CD14-positive monocyte (primary cell): ENCODE measurements at regions not wholly inside any gene's neighbourhood (a gene's known extent, or its start where the extent isn't known, plus 50 kb on each side); places are given as distances from the start of the nearest gene placed in this dataset.

Source experiments
- DNase-seq, 3 donors: peaks; one replicate each; pipeline ENCODE4 v3.0.0-alpha.2; 2011 to 2022
- H2AFZ ChIP-seq: 2 replicates; pipeline ENCODE4 v1.6.0; 2012; ENCODE audit warnings: mild to moderate bottlenecking, low read depth, low read length, inconsistent platforms; ENCODE audit not compliant: insufficient read depth, poor library complexity, severe bottlenecking
- H3K27ac ChIP-seq, 2 donors: 1 replicate in 1 of 2; 2 replicates in 1 of 2; pipeline ENCODE4 v1.5.1; 2012 to 2013; ENCODE audit warnings: low read length in 2 of 2, control low read depth in 1 of 2, inconsistent platforms in 1 of 2, low read depth in 1 of 2, mild to moderate bottlenecking in 1 of 2
- H3K27me3 ChIP-seq, 2 donors: one replicate each; pipeline versions ENCODE4 v1.6.0 to v1.6.1; 2011 to 2013; ENCODE audit warnings: low read length in 2 of 2; ENCODE audit not compliant: control insufficient read depth in 2 of 2, insufficient read depth in 2 of 2
- H3K36me3 ChIP-seq, 2 donors: replicated peaks in 1 of 2; 1 replicate in 1 of 2; 2 replicates in 1 of 2; pipeline versions ENCODE4 v1.5.1 to v1.6.1; 2012 to 2013; ENCODE audit warnings: low read length in 2 of 2, control low read depth in 1 of 2, inconsistent platforms in 1 of 2, mild to moderate bottlenecking in 1 of 2; ENCODE audit not compliant: insufficient read depth in 2 of 2, control insufficient read depth in 1 of 2
- H3K4me1 ChIP-seq, 2 donors: 1 replicate in 1 of 2; 2 replicates in 1 of 2; pipeline versions ENCODE4 v1.5.1 to v1.6.1; 2012 to 2013; ENCODE audit warnings: low read length in 2 of 2, control low read depth in 1 of 2, inconsistent platforms in 1 of 2, mild to moderate bottlenecking in 1 of 2, moderate library complexity in 1 of 2; ENCODE audit not compliant: insufficient read depth in 2 of 2, control insufficient read depth in 1 of 2
- H3K4me2 ChIP-seq: replicated peaks from 2 replicates; pipeline ENCODE3; 2012; ENCODE audit warnings: low read length, moderate library complexity, mild to moderate bottlenecking; ENCODE audit not compliant: poor library complexity, severe bottlenecking; ENCODE audit errors: extremely low read depth
- H3K4me3 ChIP-seq, 3 experiments: fragments of 200-600 bp in 1 of 3; sonication (generic) in 1 of 3; replicated peaks in 1 of 3; 1 replicate in 2 of 3; 2 replicates in 1 of 3; pipeline ENCODE4 v1.5.1; 2011 to 2013; ENCODE audit warnings: low read length in 3 of 3, mild to moderate bottlenecking in 3 of 3, control low read depth in 2 of 3, low read depth in 2 of 3, inconsistent platforms in 1 of 3, moderate library complexity in 1 of 3
- H3K79me2 ChIP-seq: 2 replicates; pipeline ENCODE4 v1.6.0; 2012; ENCODE audit warnings: mild to moderate bottlenecking, control low read depth, inconsistent platforms, low read length, moderate library complexity; ENCODE audit not compliant: insufficient read depth
- H3K9ac ChIP-seq: 2 replicates; pipeline ENCODE4 v1.6.0; 2017; ENCODE audit warnings: low read length, mild to moderate bottlenecking; ENCODE audit not compliant: insufficient read depth, poor library complexity, severe bottlenecking
- H3K9me3 ChIP-seq, 2 donors: replicated peaks in 1 of 2; 1 replicate in 1 of 2; 2 replicates in 1 of 2; pipeline versions ENCODE4 v1.5.1 to v1.6.1; 2012 to 2013; ENCODE audit warnings: low read length in 2 of 2, control low read depth in 1 of 2; ENCODE audit not compliant: control insufficient read depth in 1 of 2, insufficient read depth in 1 of 2
- H4K20me1 ChIP-seq: 2 replicates; pipeline ENCODE4 v1.6.0; 2012; ENCODE audit warnings: mild to moderate bottlenecking, low read length, control low read depth, moderate library complexity; ENCODE audit not compliant: insufficient read depth
- H3K27ac Mint-ChIP-seq, 7 donors: one replicate each; pipeline ENCODE4 v1.8.0; 2020; ENCODE audit warnings: mild to moderate bottlenecking in 7 of 7, mixed read lengths in 7 of 7, moderate library complexity in 6 of 7, inconsistent platforms in 2 of 7
- H3K27me3 Mint-ChIP-seq, 3 donors: one replicate each; pipeline ENCODE4 v1.8.0; 2021 to 2022; ENCODE audit warnings: low read depth in 3 of 3, mild to moderate bottlenecking in 3 of 3, mixed read lengths in 3 of 3, moderate library complexity in 3 of 3, inconsistent platforms in 1 of 3
- H3K36me3 Mint-ChIP-seq, 2 donors: one replicate each; pipeline ENCODE4 v1.8.0; 2020; ENCODE audit warnings: mixed read lengths in 2 of 2, inconsistent platforms in 1 of 2, mild to moderate bottlenecking in 1 of 2
- H3K4me1 Mint-ChIP-seq: one replicate; pipeline ENCODE4 v1.8.0; 2020; ENCODE audit warnings: mild to moderate bottlenecking, mixed read lengths
- H3K4me3 Mint-ChIP-seq, 2 donors: one replicate each; pipeline ENCODE4 v1.8.0; 2020; ENCODE audit warnings: mild to moderate bottlenecking in 2 of 2, mixed read lengths in 2 of 2, moderate library complexity in 1 of 2
- H3K9me3 Mint-ChIP-seq, 7 donors: one replicate each; pipeline ENCODE4 v1.8.0; 2020 to 2022; ENCODE audit warnings: mixed read lengths in 7 of 7, mild to moderate bottlenecking in 6 of 7, moderate library complexity in 6 of 7, inconsistent platforms in 2 of 7
- intact Hi-C, 2 donors: fragments of 100-400 bp; cut with micrococcal nuclease; formaldehyde crosslinking; loops; one replicate each; pipeline versions ENCODE4 v1.15.0 to v1.15.1; 2023
- TF ChIP-seq, protein P1 (sequence below): fragments of 200-600 bp; IDR thresholded peaks from one replicate; pipeline ENCODE4 v1.8.0; 2022; ENCODE audit warnings: antibody characterized with exemption, mild to moderate bottlenecking

DNA sequence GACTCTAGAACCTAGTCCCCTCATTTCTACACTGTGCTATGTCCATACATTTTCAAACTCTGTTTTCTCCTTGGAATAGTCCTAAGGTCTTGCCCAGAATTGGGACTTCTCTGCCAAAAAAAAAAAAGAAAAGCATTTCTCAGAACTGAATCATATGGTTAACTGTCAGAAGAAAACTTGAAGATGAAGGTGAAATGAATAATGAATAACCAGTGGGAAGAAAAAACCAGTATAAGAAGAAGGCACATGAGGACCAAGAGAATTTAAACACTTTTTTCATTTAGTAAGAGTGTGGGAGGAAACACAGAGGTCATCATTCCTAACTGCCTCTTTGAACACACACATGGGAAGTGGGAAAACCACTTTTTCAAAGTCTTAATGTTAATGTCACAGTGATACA, 197.7 kb downstream of the PRELID2 start:
- Histone ChIP-seq H3K79me2 (no peaks in the 10 kb centered on the region), H3K9ac (no peak overlapping the region), H4K20me1 (no peaks in the 10 kb centered on the region), H3K4me3 (no peak overlapping the region), H3K27me3 (no peaks in the 10 kb centered on the region), H3K9me3 (peaks cover 0 to 7% of the 10 kb centered on the region in 2 donors), H3K4me2 (no peak overlapping the region), H3K27ac (no peak overlapping the region), H3K4me1 (no peaks in the 10 kb centered on the region), H3K36me3 (no peaks in the 10 kb centered on the region), H2AFZ (no peak overlapping the region)
- no peak overlapping the region for H3K4me3 Mint-ChIP-seq
- no peak overlapping the region for H3K27ac Mint-ChIP-seq
- no peak for DNase-seq
- TF ChIP-seq, protein P1, sequence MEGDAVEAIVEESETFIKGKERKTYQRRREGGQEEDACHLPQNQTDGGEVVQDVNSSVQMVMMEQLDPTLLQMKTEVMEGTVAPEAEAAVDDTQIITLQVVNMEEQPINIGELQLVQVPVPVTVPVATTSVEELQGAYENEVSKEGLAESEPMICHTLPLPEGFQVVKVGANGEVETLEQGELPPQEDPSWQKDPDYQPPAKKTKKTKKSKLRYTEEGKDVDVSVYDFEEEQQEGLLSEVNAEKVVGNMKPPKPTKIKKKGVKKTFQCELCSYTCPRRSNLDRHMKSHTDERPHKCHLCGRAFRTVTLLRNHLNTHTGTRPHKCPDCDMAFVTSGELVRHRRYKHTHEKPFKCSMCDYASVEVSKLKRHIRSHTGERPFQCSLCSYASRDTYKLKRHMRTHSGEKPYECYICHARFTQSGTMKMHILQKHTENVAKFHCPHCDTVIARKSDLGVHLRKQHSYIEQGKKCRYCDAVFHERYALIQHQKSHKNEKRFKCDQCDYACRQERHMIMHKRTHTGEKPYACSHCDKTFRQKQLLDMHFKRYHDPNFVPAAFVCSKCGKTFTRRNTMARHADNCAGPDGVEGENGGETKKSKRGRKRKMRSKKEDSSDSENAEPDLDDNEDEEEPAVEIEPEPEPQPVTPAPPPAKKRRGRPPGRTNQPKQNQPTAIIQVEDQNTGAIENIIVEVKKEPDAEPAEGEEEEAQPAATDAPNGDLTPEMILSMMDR, result no peak
- H3K4me1 Mint-ChIP-seq, result no peaks in the 10 kb centered on the region
- no peaks in the 10 kb centered on the region for H3K36me3 Mint-ChIP-seq
- peaks cover 0 to 18% (median 4%) of the 10 kb centered on the region in 7 donors for H3K9me3 Mint-ChIP-seq
- intact Hi-C loops, result no loop called here
- peaks cover 0 to 2% (median 1%) of the 10 kb centered on the region in 3 donors for H3K27me3 Mint-ChIP-seq

DNA sequence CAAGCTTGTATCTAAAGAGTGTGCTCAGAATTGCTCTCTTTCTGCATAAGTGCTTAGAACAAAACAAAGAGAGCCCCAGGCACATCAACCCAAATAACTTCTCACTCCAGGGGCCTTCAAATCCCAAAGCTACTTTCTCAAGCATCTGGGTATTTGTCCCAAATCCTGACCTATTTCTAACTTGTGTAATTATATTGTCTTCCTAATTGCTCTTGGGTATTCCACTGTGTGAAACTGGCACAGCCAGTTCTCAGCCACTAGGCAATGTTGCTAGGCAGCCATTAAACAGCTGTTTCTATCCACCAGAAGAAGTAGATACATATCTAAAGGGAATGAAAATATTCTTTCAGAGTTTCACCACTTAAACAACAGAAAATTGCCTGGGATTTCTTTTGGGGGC, 198.8 kb downstream of the PRELID2 start:
- H2AFZ ChIP-seq, result no peak overlapping the region
- H3K9me3 ChIP-seq, result peaks cover 0 to 7% of the 10 kb centered on the region in 2 donors
- no peaks in the 10 kb centered on the region for H3K4me1 ChIP-seq
- H3K4me3 ChIP-seq, result no peak overlapping the region
- H3K4me2 ChIP-seq, result no peak overlapping the region
- H3K27ac ChIP-seq, result no peak overlapping the region
- H3K9me3 Mint-ChIP-seq, result peaks cover 0 to 18% (median 0%) of the 10 kb centered on the region in 7 donors
- H3K27me3 Mint-ChIP-seq, result peaks cover 0 to 2% (median 0%) of the 10 kb centered on the region in 3 donors
- intact Hi-C loops, result no loop called here
- H4K20me1 ChIP-seq, result no peaks in the 10 kb centered on the region
- no peaks in the 10 kb centered on the region for H3K36me3 Mint-ChIP-seq
- no peak for DNase-seq
- no peak overlapping the region for H3K27ac Mint-ChIP-seq
- no peaks in the 10 kb centered on the region for H3K4me1 Mint-ChIP-seq
- no peaks in the 10 kb centered on the region for H3K79me2 ChIP-seq
- no peaks in the 10 kb centered on the region for H3K36me3 ChIP-seq
- H3K9ac ChIP-seq, result no peak overlapping the region
- H3K27me3 ChIP-seq, result no peaks in the 10 kb centered on the region
- TF ChIP-seq, protein P1, result no peak
- no peak overlapping the region for H3K4me3 Mint-ChIP-seq
